Endodermal cell (in vitro differentiated cells): ENCODE measurements at regions not wholly inside any gene's neighbourhood (a gene's known extent, or its start where the extent isn't known, plus 50 kb on each side); places are given as distances from the start of the nearest gene placed in this dataset.

Experiments
- DNase-seq: peaks from one replicate; pipeline ENCODE4 v3.0.0-alpha.2; 2017
- H3K27ac ChIP-seq: 2 replicates; pipeline ENCODE4 v1.5.1; 2013; ENCODE audit warnings: mild to moderate bottlenecking, low read depth, low read length, moderate library complexity
- H3K27me3 ChIP-seq: 2 replicates; pipeline ENCODE4 v1.6.1; 2013; ENCODE audit warnings: mild to moderate bottlenecking, low read length, moderate library complexity; ENCODE audit not compliant: insufficient read depth, control insufficient read depth, poor library complexity, severe bottlenecking
- H3K36me3 ChIP-seq: 2 replicates; pipeline ENCODE4 v1.7.0; 2013; ENCODE audit warnings: mild to moderate bottlenecking, low read length, moderate library complexity; ENCODE audit not compliant: control insufficient read depth, insufficient read depth
- H3K4me1 ChIP-seq: one replicate; pipeline ENCODE4 v1.7.0; 2013; ENCODE audit warnings: low read length; ENCODE audit not compliant: control insufficient read depth, insufficient read depth
- H3K4me3 ChIP-seq: 2 replicates; pipeline ENCODE4 v1.5.1; 2013; ENCODE audit warnings: mild to moderate bottlenecking, low read length, moderate library complexity
- H3K9ac ChIP-seq: 2 replicates; pipeline ENCODE4 v1.6.1; 2013; ENCODE audit warnings: mild to moderate bottlenecking, low read length, moderate library complexity; ENCODE audit not compliant: poor library complexity, severe bottlenecking; ENCODE audit errors: extremely low read depth
- H3K9me3 ChIP-seq: 2 replicates; pipeline ENCODE4 v1.6.1; 2013; ENCODE audit warnings: mild to moderate bottlenecking, low read length, moderate library complexity; ENCODE audit not compliant: control insufficient read depth
- H3K27ac Mint-ChIP-seq: 2 replicates; pipeline ENCODE4 v1.8.0; 2020; ENCODE audit warnings: mixed read lengths
- H3K27me3 Mint-ChIP-seq: 2 replicates; pipeline ENCODE4 v1.8.0; 2021; ENCODE audit warnings: mild to moderate bottlenecking, mixed read lengths; ENCODE audit not compliant: insufficient read depth
- H3K36me3 Mint-ChIP-seq: 2 replicates; pipeline ENCODE4 v1.8.0; 2020; ENCODE audit warnings: low read depth, mixed read lengths
- H3K4me1 Mint-ChIP-seq: 2 replicates; pipeline ENCODE4 v1.8.0; 2020; ENCODE audit warnings: mixed read lengths
- H3K4me3 Mint-ChIP-seq: 2 replicates; pipeline ENCODE4 v1.8.0; 2020; ENCODE audit warnings: mild to moderate bottlenecking, moderate library complexity, mixed read lengths
- H3K9me3 Mint-ChIP-seq: 2 replicates; pipeline ENCODE4 v1.8.0; 2020; ENCODE audit warnings: mild to moderate bottlenecking, mixed read lengths
- WGBS, 2 experiments: methylation state at CpG; one replicate each; pipeline versions ENCODE4 v1.1.5 to v1.1.7; 2013; ENCODE audit warnings: missing lambda C conversion rate in 2 of 2, mixed read lengths in 1 of 2; ENCODE audit not compliant: insufficient coverage in 1 of 2, insufficient read length in 1 of 2; 5-methylcytosine and 5-hydroxymethylcytosine counted together
- TF ChIP-seq, protein P1 (sequence below): fragments of 200-600 bp; sonication (generic); conservative IDR thresholded peaks from 2 replicates; pipeline ENCODE4 v1.5.0; 2021; ENCODE audit warnings: antibody characterized with exemption, mild to moderate bottlenecking

DNA sequence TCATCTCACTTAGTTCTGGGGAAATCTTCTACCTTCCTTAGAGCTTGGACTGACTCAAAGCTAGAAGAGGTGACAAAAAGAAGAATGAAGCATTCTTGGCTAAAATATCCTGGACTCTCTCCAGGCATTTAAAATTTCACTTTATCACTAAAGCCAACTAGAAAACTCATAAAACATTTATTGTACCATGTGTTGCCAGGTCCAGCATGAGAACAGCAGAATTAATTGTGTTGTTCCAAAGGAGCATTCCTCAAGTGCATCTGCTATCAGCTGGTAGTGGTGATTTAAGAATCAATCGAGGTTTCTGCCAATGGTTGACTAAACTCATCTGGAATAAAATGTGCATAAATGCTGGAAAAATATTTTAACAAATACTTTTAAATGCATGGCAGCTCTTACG lies 147.3 kb upstream of the SSTR4 start:
- peaks cover 1% of the 10 kb centered on the region for H3K9me3 Mint-ChIP-seq

DNA sequence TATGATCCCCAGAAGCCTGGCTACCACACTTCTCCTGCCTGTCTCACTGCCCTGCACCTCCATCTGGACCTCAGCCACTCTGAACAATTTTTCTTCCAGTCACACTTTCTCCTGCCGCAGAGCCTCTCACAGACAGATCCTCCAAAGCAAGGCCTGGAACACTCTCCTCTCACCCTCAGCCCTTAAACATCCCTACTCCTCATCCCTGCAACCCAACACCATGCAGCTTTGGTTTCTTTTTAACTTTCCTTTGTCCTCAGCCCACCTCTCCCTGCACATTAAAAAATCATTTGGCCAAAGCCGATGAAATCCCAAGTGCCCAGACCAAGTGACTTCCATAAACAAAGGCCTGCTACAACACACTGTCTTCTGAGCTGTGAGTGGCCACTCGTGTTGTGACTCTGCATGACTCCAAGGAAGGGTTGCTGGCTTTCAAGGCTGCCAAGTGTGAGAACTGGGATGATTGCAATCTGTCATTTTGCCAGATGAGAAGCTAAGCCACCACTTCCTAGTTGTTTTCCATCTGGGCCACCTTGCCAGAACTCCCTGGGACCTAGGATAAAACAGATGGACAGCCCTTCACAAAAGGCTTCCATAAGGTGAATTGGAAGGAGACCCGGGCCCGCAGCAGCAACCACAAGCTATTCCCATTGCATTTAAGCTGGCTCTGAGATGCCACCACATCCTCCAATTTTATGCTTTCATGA lies 144.4 kb upstream of the SSTR4 start:
- peaks cover 1% of the 10 kb centered on the region for H3K9me3 Mint-ChIP-seq
- Histone ChIP-seq H3K27ac (no peak overlapping the region), H3K27me3 (peaks cover 5% of the 10 kb centered on the region), H3K4me1 (no peaks in the 10 kb centered on the region), H3K9me3 (no peaks in the 10 kb centered on the region), H3K9ac (no peak overlapping the region), H3K4me3 (no peak overlapping the region), H3K36me3 (no peaks in the 10 kb centered on the region)
- no peaks in the 10 kb centered on the region for H3K36me3 Mint-ChIP-seq
- TF ChIP-seq, protein P1, sequence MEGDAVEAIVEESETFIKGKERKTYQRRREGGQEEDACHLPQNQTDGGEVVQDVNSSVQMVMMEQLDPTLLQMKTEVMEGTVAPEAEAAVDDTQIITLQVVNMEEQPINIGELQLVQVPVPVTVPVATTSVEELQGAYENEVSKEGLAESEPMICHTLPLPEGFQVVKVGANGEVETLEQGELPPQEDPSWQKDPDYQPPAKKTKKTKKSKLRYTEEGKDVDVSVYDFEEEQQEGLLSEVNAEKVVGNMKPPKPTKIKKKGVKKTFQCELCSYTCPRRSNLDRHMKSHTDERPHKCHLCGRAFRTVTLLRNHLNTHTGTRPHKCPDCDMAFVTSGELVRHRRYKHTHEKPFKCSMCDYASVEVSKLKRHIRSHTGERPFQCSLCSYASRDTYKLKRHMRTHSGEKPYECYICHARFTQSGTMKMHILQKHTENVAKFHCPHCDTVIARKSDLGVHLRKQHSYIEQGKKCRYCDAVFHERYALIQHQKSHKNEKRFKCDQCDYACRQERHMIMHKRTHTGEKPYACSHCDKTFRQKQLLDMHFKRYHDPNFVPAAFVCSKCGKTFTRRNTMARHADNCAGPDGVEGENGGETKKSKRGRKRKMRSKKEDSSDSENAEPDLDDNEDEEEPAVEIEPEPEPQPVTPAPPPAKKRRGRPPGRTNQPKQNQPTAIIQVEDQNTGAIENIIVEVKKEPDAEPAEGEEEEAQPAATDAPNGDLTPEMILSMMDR = no peak
- no peak for DNase-seq
- no peak overlapping the region for H3K4me3 Mint-ChIP-seq
- peaks cover 24% of the 10 kb centered on the region for H3K27me3 Mint-ChIP-seq
- 85 to 91% methylated on average over 5 of the region's 5 CpGs for WGBS, 2 experiments
- peaks cover 17% of the 10 kb centered on the region for H3K4me1 Mint-ChIP-seq
- no peak overlapping the region for H3K27ac Mint-ChIP-seq

More for the DNA sequence above, 147.3 kb upstream of the SSTR4 start:
- TF ChIP-seq, protein P1 = no peak
- Histone ChIP-seq H3K36me3 (no peaks in the 10 kb centered on the region), H3K4me3 (no peak overlapping the region), H3K9me3 (no peaks in the 10 kb centered on the region), H3K4me1 (no peaks in the 10 kb centered on the region), H3K27me3 (peaks cover 10% of the 10 kb centered on the region), H3K9ac (no peak overlapping the region), H3K27ac (no peak overlapping the region)
- peaks cover 17% of the 10 kb centered on the region for H3K4me1 Mint-ChIP-seq
- 50 to 74% methylated on average over 1 to 2 of the region's 2 CpGs for WGBS, 2 experiments
- no peaks in the 10 kb centered on the region for H3K36me3 Mint-ChIP-seq
- no peak for DNase-seq
- H3K4me3 Mint-ChIP-seq = no peak overlapping the region
- H3K27ac Mint-ChIP-seq = no peak overlapping the region
- H3K27me3 Mint-ChIP-seq = peaks cover 47% of the 10 kb centered on the region

GRCh38 chr20:22901164-22901563 lies 133.9 kb upstream of the SSTR4 start:
- Mint-ChIP-seq H3K36me3 (peaks cover 2% of the 10 kb centered on the region), H3K4me3 (no peak overlapping the region), H3K27ac (no peak overlapping the region), H3K9me3 (peaks cover 17% of the 10 kb centered on the region), H3K27me3 (peaks cover 11% of the 10 kb centered on the region), H3K4me1 (peaks cover 2% of the 10 kb centered on the region)
- TF ChIP-seq, protein P1 = no peak
- no peaks in the 10 kb centered on the region for H3K4me1 ChIP-seq
- no peaks in the 10 kb centered on the region for H3K36me3 ChIP-seq
- H3K27me3 ChIP-seq = no peaks in the 10 kb centered on the region
- peaks cover 21% of the 10 kb centered on the region for H3K9me3 ChIP-seq
- H3K9ac ChIP-seq = no peak overlapping the region
- H3K27ac ChIP-seq = no peak overlapping the region
- no peak for DNase-seq
- H3K4me3 ChIP-seq = no peak overlapping the region
